ACHN (cell line): ENCODE measurements at regions not wholly inside any gene's neighbourhood (a gene's known extent, or its start where the extent isn't known, plus 50 kb on each side); places are given as distances from the start of the nearest gene placed in this dataset.
"Not testable (repeated sequence)": the region's sequence is repeated elsewhere in the genome, so short reads cannot be mapped to it uniquely, and the experiment has no call there.

Source experiments
- DNase-seq: peaks from one replicate; pipeline ENCODE4 v3.0.0-alpha.2; 2015
- in situ Hi-C: cut with HindIII; loops from 2 replicates; pipeline ENCODE4 v1.10.0; 2017; ENCODE audit warnings: low sequenced_read_pairs, low pct_ligation_motif_present, low pct_unique_long_range_greater_than_20kb

- in situ Hi-C loops, result no loop called here
- no peak for DNase-seq
These were observed 138.3 kb downstream of the CRLF2 start for GRCh38 chrX:1074172-1074571.

GRCh38 chrX:1072637-1073377 is 139.6 kb downstream of the CRLF2 start:
- in situ Hi-C loops, result no loop called here
- no peak for DNase-seq

GRCh38 chrX:1071351-1071750 is 141.1 kb downstream of the CRLF2 start:
- in situ Hi-C loops, result no loop called here

GRCh38 chrX:1062351-1062750 is 150.1 kb downstream of the CRLF2 start:
- DNase-seq, result no peak
- in situ Hi-C loops, result no loop called here

More at GRCh38 chrX:1071351-1071750, 141.1 kb downstream of the CRLF2 start:
- no peak for DNase-seq

- in situ Hi-C loops, result no loop called here
- no peak for DNase-seq
These were observed 151.9 kb downstream of the CRLF2 start for GRCh38 chrX:1060562-1060960.

GRCh38 chrX:1059576-1060561 is 152.6 kb downstream of the CRLF2 start:
- in situ Hi-C loops, result no loop called here

GRCh38 chrX:1053600-1053999 is 158.8 kb downstream of the CRLF2 start:
- in situ Hi-C loops, DNase-seq: not testable (repeated sequence)

More at GRCh38 chrX:1059576-1060561, 152.6 kb downstream of the CRLF2 start:
- no peak for DNase-seq

GRCh38 chrX:1053072-1053471 is 159.4 kb downstream of the CRLF2 start:
- in situ Hi-C loops, result no loop called here
- DNase-seq, result no peak

- in situ Hi-C loops, result no loop called here
These were observed 160.4 kb downstream of the CRLF2 start for GRCh38 chrX:1052021-1052420.

GRCh38 chrX:1051421-1051820 is 161.0 kb downstream of the CRLF2 start:
- in situ Hi-C loops, result no loop called here
- no peak for DNase-seq

More at GRCh38 chrX:1052021-1052420, 160.4 kb downstream of the CRLF2 start:
- no peak for DNase-seq

GRCh38 chrX:1045680-1046314 is 166.7 kb downstream of the CRLF2 start:
- DNase-seq, result no peak
- in situ Hi-C loops, result no loop called here

GRCh38 chrX:1041091-1041490 is 171.4 kb downstream of the CRLF2 start:
- in situ Hi-C loops, result no loop called here
- no peak for DNase-seq

- in situ Hi-C loops, DNase-seq: not testable (repeated sequence)
These were observed 176.5 kb downstream of the CRLF2 start for GRCh38 chrX:1035931-1036330.

GRCh38 chrX:1035206-1035605 is 177.2 kb downstream of the CRLF2 start:
- in situ Hi-C loops, result no loop called here
- no peak for DNase-seq

GRCh38 chrX:1034717-1035116 is 177.7 kb downstream of the CRLF2 start:
- in situ Hi-C loops, result no loop called here
- DNase-seq, result no peak

- DNase-seq, result no peak
- in situ Hi-C loops, result no loop called here
These were observed 180.7 kb downstream of the CRLF2 start for GRCh38 chrX:1031521-1032430.

- DNase-seq, result no peak
- in situ Hi-C loops, result no loop called here
These were observed 183.0 kb downstream of the CRLF2 start for GRCh38 chrX:1029494-1029893.

- in situ Hi-C loops, result no loop called here
- DNase-seq, result no peak
These were observed 184.8 kb downstream of the CRLF2 start for GRCh38 chrX:1027680-1028079.
